ENCODE measurements at regions not wholly inside any gene's neighbourhood (a gene's known extent, or its start where the extent isn't known, plus 50 kb on each side); places are given as distances from the start of the nearest gene placed in this dataset.

- DNase-seq (ENCODE audit: low read depth, low spot score) (no peak), ATAC-seq (no peak)
- POLR2A ChIA-PET = no interaction called here
- Histone ChIP-seq H3K4me3 (replicated peaks in 1 of 2; ENCODE audit: low read depth in 1 of 2, low read length in 2 of 2) (no peak overlapping the region), H3K9me3 (ENCODE audit: control insufficient read depth in 1 of 2, insufficient read depth in 1 of 2, low read depth in 1 of 2, low read length in 2 of 2) (no peaks in the 10 kb centered on the region), H3K4me1 (ENCODE audit: control insufficient read depth in 1 of 2, insufficient read depth in 2 of 2, low read length in 2 of 2) (no peaks in the 10 kb centered on the region), H3K9ac (ENCODE audit: low read length) (no peak overlapping the region), H3K79me2 (ENCODE audit: insufficient read depth, low read length) (no peaks in the 10 kb centered on the region), H2AFZ (ENCODE audit: low read depth, low read length, poor library complexity, severe bottlenecking) (no peak overlapping the region), H4K20me1 (ENCODE audit: insufficient read depth) (no peaks in the 10 kb centered on the region), H3K4me2 (ENCODE audit: low read length) (no peak overlapping the region), H3K27me3 (ENCODE audit: insufficient read depth, low read length) (no peaks in the 10 kb centered on the region), H3K27ac (ENCODE audit: low read depth, low read length) (no peak overlapping the region), H3K36me3 (ENCODE audit: control insufficient read depth in 1 of 2, insufficient read depth in 2 of 2, low read length in 2 of 2) (no peaks in the 10 kb centered on the region), H3K9me2 (ENCODE audit: insufficient read depth) (no peaks in the 10 kb centered on the region)
- RAD21 ChIA-PET (ENCODE audit: low non-redundant PET in 1 of 2, low total read pairs in 2 of 2, uncharacterized antibody in 2 of 2, unreplicated experiment in 2 of 2) = no interaction called here
- CTCF ChIA-PET = no interaction called here
- intact Hi-C loops (cut with micrococcal nuclease) = no loop called here
- TF ChIP-seq RAD21 (IDR thresholded peaks at IDR 0.05; ENCODE audit: low read depth) (no peak), ELF1 (IDR thresholded peaks at IDR 0.05; ENCODE audit: borderline replicate concordance, low read depth) (no peak), YY1 (IDR thresholded peaks at IDR 0.05; ENCODE audit: extremely low read depth, insufficient replicate concordance, low read depth, low read length) (no peak), ZNF274 (IDR thresholded peaks at IDR 0.05; ENCODE audit: low read depth, low read length) (no peak), EGR1 (IDR thresholded peaks at IDR 0.05; ENCODE audit: low read depth) (no peak), CEBPB (IDR thresholded peaks at IDR 0.05; ENCODE audit: low read depth) (no peak), POLR2AphosphoS5 (IDR thresholded peaks at IDR 0.05; ENCODE audit: low read depth, low read length) (no peak), REST (IDR thresholded peaks at IDR 0.05; ENCODE audit: low read depth) (no peak), ZFX (IDR thresholded peaks at IDR 0.05) (no peak), SRF (IDR thresholded peaks at IDR 0.05; ENCODE audit: low read depth) (no peak), FOSL1 (IDR thresholded peaks at IDR 0.05; ENCODE audit: low read depth) (no peak), ATF3 (IDR thresholded peaks at IDR 0.05) (no peak), ZBTB33 (IDR thresholded peaks at IDR 0.05; ENCODE audit: extremely low read depth, insufficient replicate concordance, low read length) (no peak), JUND (IDR thresholded peaks at IDR 0.05) (no peak)
- TF ChIP-seq, protein P1, sequence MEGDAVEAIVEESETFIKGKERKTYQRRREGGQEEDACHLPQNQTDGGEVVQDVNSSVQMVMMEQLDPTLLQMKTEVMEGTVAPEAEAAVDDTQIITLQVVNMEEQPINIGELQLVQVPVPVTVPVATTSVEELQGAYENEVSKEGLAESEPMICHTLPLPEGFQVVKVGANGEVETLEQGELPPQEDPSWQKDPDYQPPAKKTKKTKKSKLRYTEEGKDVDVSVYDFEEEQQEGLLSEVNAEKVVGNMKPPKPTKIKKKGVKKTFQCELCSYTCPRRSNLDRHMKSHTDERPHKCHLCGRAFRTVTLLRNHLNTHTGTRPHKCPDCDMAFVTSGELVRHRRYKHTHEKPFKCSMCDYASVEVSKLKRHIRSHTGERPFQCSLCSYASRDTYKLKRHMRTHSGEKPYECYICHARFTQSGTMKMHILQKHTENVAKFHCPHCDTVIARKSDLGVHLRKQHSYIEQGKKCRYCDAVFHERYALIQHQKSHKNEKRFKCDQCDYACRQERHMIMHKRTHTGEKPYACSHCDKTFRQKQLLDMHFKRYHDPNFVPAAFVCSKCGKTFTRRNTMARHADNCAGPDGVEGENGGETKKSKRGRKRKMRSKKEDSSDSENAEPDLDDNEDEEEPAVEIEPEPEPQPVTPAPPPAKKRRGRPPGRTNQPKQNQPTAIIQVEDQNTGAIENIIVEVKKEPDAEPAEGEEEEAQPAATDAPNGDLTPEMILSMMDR (IDR thresholded peaks at IDR 0.05 in 2 of 3, conservative IDR thresholded peaks at IDR 0.05 in 1 of 3; ENCODE audit: borderline replicate concordance in 1 of 3, insufficient read depth in 1 of 3, low read depth in 2 of 3, low read length in 2 of 3) = no peak
- TF ChIP-seq, protein P2, sequence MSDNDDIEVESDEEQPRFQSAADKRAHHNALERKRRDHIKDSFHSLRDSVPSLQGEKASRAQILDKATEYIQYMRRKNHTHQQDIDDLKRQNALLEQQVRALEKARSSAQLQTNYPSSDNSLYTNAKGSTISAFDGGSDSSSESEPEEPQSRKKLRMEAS (IDR thresholded peaks at IDR 0.05) = no peak
- BruUV-seq (replicated peaks) = no TSS peak
Measured at GRCh38 chr6:135657207-135657606, 159.7 kb upstream of the AHI1 start.
